Fibroblast of lung (primary cell): ENCODE measurements at regions not wholly inside any gene's neighbourhood (a gene's known extent, or its start where the extent isn't known, plus 50 kb on each side); places are given as distances from the start of the nearest gene placed in this dataset.

Experiments
- EZH2 ChIP-seq: IDR thresholded peaks from 2 replicates; pipeline ENCODE4 v1.5.1; 2012; ENCODE audit warnings: low read length, control low read depth, mild to moderate bottlenecking; ENCODE audit errors: missing control alignments
- TF ChIP-seq, protein P1 (sequence below), 2 donors: IDR thresholded peaks in 1 of 2; conservative IDR thresholded peaks in 1 of 2; 1 replicate in 1 of 2; 2 replicates in 1 of 2; pipeline ENCODE4 v1.5.1; 2011 to 2012; ENCODE audit warnings: low read length in 2 of 2, control low read depth in 1 of 2, inconsistent platforms in 1 of 2, low read depth in 1 of 2, mild to moderate bottlenecking in 1 of 2

DNA sequence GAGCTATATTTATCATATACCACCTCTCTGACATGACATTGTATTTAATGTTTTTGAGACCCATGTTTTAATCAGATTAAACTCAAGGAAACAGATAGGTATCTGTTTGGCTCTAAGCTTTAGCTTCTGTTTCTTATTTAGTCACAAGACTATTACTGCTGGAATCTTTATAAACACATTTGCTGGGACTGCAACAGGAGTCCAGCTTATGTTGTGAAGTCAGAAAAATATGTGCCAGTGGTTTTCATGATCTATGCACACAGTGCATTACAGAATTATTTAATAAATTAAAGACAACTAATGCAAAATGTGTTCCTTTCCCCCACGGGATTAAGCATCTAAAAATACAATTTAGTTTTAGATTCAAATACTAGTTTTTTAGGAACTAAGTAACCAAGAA is 338.9 kb downstream of the ZEB2 start:
- TF ChIP-seq, protein P1, sequence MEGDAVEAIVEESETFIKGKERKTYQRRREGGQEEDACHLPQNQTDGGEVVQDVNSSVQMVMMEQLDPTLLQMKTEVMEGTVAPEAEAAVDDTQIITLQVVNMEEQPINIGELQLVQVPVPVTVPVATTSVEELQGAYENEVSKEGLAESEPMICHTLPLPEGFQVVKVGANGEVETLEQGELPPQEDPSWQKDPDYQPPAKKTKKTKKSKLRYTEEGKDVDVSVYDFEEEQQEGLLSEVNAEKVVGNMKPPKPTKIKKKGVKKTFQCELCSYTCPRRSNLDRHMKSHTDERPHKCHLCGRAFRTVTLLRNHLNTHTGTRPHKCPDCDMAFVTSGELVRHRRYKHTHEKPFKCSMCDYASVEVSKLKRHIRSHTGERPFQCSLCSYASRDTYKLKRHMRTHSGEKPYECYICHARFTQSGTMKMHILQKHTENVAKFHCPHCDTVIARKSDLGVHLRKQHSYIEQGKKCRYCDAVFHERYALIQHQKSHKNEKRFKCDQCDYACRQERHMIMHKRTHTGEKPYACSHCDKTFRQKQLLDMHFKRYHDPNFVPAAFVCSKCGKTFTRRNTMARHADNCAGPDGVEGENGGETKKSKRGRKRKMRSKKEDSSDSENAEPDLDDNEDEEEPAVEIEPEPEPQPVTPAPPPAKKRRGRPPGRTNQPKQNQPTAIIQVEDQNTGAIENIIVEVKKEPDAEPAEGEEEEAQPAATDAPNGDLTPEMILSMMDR (conservative IDR thresholded peaks at IDR 0.05 in 1 of 2, IDR thresholded peaks at IDR 0.05 in 1 of 2; ENCODE audit: low read depth in 1 of 2, low read length in 2 of 2) = no peak
- TF ChIP-seq EZH2 = no peak
